B cell (primary cell): ENCODE measurements at regions not wholly inside any gene's neighbourhood (a gene's known extent, or its start where the extent isn't known, plus 50 kb on each side); places are given as distances from the start of the nearest gene placed in this dataset.

ENCODE experiments used
- EZH2 ChIP-seq: IDR thresholded peaks from 2 replicates; pipeline ENCODE4 v1.6.1; 2012; ENCODE audit warnings: borderline replicate concordance, low read depth, mild to moderate bottlenecking, moderate library complexity, low read length; ENCODE audit not compliant: insufficient read depth, poor library complexity, severe bottlenecking
- TF ChIP-seq, protein P1 (sequence below): fragments of 200-600 bp; IDR thresholded peaks from one replicate; pipeline ENCODE4 v1.8.0; 2022; ENCODE audit warnings: antibody characterized with exemption, mild to moderate bottlenecking

DNA sequence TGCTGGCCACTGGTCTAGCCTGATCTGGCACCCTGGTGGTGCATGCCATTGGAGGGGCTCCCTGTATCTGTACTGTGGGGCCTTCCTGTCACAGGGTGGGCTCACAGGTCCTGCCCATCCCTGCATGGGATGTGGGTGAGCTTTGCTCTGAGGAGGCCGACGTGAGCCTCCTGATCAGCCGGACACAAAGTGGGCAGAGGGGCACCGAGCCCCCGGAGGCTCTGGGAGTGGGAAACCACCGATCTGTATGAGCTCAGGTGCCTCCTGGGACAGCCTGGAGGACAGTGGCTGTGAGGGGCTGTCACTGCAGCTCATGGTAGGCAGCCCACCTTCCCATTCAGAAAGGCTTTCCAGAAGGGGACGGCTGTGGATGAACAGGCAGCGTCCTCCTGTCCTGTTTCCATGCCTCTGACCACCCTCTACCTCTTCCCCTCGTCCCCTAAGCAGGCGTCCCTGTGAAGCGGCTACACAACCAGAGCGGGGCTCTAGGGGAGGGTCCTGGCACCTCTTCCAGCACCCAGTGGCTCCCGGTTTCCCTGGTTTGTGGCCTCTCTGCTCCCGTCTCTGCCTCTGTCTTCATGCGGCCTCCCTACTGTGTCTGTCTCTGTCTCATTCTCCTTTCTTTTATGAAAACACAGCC, 112.5 kb upstream of the OTOS start:
- TF ChIP-seq EZH2: no peak
- TF ChIP-seq, protein P1, sequence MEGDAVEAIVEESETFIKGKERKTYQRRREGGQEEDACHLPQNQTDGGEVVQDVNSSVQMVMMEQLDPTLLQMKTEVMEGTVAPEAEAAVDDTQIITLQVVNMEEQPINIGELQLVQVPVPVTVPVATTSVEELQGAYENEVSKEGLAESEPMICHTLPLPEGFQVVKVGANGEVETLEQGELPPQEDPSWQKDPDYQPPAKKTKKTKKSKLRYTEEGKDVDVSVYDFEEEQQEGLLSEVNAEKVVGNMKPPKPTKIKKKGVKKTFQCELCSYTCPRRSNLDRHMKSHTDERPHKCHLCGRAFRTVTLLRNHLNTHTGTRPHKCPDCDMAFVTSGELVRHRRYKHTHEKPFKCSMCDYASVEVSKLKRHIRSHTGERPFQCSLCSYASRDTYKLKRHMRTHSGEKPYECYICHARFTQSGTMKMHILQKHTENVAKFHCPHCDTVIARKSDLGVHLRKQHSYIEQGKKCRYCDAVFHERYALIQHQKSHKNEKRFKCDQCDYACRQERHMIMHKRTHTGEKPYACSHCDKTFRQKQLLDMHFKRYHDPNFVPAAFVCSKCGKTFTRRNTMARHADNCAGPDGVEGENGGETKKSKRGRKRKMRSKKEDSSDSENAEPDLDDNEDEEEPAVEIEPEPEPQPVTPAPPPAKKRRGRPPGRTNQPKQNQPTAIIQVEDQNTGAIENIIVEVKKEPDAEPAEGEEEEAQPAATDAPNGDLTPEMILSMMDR: no peak
